ENCODE measurements at regions not wholly inside any gene's neighbourhood (a gene's known extent, or its start where the extent isn't known, plus 50 kb on each side); places are given as distances from the start of the nearest gene placed in this dataset.

DNA sequence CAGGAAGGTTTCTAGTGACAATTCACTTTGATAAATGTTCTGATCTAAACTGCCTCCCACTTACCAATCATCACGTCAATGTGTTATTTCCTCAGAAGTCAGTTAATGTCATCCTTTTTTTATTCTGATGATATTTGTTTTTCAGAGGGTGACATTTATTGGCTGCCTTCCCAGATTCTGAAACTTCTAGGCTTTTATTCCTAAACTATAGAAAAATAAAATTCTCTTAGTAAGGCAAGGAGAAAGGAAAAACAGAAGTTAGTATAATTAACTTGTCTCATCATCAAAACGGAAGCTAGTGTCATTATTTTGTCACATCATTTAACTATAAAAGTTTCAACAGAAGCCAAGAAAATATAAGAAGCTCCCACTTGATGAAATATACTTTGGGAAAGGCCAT is 100.0 kb upstream of the C3orf80 start:
- no peak for ATAC-seq (replicated peaks; ENCODE audit: extremely low read depth, poor library complexity, severe bottlenecking)
- H3K27me3 Mint-ChIP-seq: peaks cover 10% of the 10 kb centered on the region
- no peaks in the 10 kb centered on the region for H3K36me3 Mint-ChIP-seq (ENCODE audit: insufficient read depth)
- no peak for DNase-seq (ENCODE audit: low spot score in 2 of 2)
- H3K27ac Mint-ChIP-seq (ENCODE audit: low read depth): no peak overlapping the region
- no peak overlapping the region for H3K4me3 Mint-ChIP-seq
- no peaks in the 10 kb centered on the region for H3K9me3 Mint-ChIP-seq
- H3K4me1 Mint-ChIP-seq: peaks cover 9% of the 10 kb centered on the region

DNA sequence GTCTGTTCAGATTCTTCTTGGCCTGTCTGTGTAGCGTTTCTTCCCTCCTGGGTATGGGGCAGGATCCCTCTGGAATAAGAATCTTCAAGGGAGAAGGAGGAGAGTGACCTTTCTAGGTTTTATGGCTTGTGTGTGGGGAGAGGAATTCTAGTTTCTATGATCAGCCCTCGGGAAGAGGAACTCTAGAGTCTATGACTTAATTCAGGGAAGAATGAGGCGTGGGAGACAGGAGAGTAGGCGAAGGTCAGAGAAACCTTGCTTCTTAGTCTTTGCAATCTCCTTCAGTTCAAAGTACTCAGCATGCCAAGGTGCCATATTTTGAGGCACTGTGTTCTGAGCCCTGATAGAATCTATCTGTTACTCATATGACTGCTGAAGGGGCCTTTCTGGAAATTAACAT is 99.2 kb upstream of the C3orf80 start:
- ATAC-seq (replicated peaks; ENCODE audit: extremely low read depth, poor library complexity, severe bottlenecking): no peak
- H3K9me3 Mint-ChIP-seq: no peaks in the 10 kb centered on the region
- no peak for DNase-seq (ENCODE audit: low spot score in 2 of 2)
- peaks cover 9% of the 10 kb centered on the region for H3K4me1 Mint-ChIP-seq
- H3K27ac Mint-ChIP-seq (ENCODE audit: low read depth): no peak overlapping the region
- no peak overlapping the region for H3K4me3 Mint-ChIP-seq
- peaks cover 2% of the 10 kb centered on the region for H3K27me3 Mint-ChIP-seq
- H3K36me3 Mint-ChIP-seq (ENCODE audit: insufficient read depth): no peaks in the 10 kb centered on the region

DNA sequence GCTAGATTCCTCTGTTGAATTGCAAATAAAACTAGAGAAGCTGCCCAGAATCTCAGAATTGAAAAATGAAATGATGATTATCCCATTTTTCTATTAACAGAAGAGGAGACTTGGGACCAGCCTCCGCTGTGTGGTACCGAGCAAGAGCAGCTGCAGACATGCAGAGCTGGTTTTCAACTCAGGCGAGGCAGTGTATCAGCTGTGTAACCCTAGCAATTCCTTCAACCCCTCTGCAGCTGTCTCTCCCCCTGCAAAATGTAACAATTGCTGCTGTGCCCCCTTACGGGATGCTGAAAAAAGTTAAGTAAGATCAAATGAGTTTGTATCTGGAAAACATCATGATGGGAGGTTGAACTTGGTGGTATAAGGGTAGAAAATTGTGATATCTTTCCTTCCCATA is 98.5 kb upstream of the C3orf80 start:
- Mint-ChIP-seq H3K4me1 (peaks cover 9% of the 10 kb centered on the region), H3K27me3 (no peaks in the 10 kb centered on the region), H3K9me3 (no peaks in the 10 kb centered on the region), H3K4me3 (no peak overlapping the region), H3K27ac (ENCODE audit: low read depth) (no peak overlapping the region), H3K36me3 (ENCODE audit: insufficient read depth) (no peaks in the 10 kb centered on the region)
- ATAC-seq (replicated peaks; ENCODE audit: extremely low read depth, poor library complexity, severe bottlenecking): no peak
- DNase-seq (ENCODE audit: low spot score in 2 of 2): no peak

DNA sequence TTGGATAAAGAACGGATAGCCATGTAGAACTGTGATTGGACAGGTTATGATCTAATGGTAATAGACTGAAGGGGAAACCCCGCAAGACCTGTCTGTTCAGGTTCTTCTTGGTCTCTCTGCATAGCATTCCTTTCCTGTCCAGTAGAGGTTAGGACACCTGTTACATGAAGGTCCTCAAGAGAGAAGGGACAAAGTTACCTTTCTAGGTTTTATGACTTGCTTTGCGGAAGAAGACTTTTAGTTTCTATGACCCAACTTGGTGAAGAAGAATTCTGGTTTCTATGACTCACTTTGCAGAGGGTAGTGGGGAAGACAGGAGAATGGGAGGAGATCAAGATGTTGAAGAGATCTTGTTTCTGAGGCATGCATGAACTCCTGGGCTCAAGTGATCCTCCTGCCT is 97.9 kb upstream of the C3orf80 start:
- no peak for ATAC-seq (replicated peaks; ENCODE audit: extremely low read depth, poor library complexity, severe bottlenecking)
- Mint-ChIP-seq H3K27me3 (no peaks in the 10 kb centered on the region), H3K36me3 (ENCODE audit: insufficient read depth) (no peaks in the 10 kb centered on the region), H3K27ac (ENCODE audit: low read depth) (no peak overlapping the region), H3K9me3 (no peaks in the 10 kb centered on the region), H3K4me3 (no peak overlapping the region), H3K4me1 (peaks cover 9% of the 10 kb centered on the region)
- DNase-seq (ENCODE audit: low spot score in 2 of 2): no peak

DNA sequence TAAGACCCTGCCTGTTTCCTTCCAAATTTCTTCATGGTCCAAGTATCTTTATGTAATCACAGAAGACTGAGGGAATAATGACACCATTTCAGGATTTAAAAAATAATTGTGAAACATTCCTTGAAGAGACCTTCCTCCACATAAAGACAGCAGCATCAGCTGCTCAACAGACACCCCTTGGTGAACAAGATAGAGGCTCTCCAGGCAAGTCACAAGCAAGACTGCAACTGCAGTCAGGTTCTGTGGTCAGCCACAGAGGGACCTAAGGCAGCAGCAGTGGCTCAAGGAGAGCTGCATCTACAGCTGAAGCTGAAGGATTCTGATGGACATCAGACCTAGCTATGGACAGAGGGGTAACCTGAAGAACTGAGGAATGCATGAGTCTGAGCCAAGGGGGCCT is 97.2 kb upstream of the C3orf80 start:
- Mint-ChIP-seq H3K36me3 (ENCODE audit: insufficient read depth) (no peaks in the 10 kb centered on the region), H3K27me3 (no peaks in the 10 kb centered on the region), H3K27ac (ENCODE audit: low read depth) (no peak overlapping the region), H3K9me3 (no peaks in the 10 kb centered on the region), H3K4me1 (peaks cover 9% of the 10 kb centered on the region), H3K4me3 (no peak overlapping the region)
- ATAC-seq (replicated peaks; ENCODE audit: extremely low read depth, poor library complexity, severe bottlenecking) (no peak), DNase-seq (ENCODE audit: low spot score in 2 of 2) (no peak)

DNA sequence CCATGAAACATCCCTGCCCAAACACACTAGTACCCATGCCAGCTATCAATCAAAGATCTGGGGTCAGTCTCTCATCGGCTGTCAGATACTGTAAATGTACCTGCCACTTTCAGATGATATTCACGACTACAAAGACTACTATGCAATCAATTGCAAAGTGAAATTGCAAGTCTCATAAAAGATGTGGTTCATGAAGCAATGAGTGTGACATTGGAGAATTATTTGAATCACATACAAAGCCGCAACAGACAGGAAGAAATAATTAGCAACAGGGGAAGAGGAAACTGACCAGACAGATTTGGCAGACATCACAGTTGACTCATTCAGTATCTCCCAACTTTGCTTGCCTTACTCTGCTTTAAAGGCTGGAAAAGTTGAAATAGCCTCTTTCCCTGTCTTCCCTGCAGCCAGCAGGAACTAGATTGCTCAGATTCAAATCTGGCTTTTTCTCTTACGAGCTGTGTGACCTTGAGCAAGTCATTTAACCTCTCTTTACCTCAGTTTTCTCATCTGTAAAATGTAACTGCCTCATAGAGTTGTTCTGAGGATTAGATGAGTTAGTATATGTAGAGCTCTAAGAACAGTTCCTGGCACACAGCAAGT is 95.7 kb upstream of the C3orf80 start:
- Mint-ChIP-seq H3K27ac (ENCODE audit: low read depth) (no peak overlapping the region), H3K4me3 (no peak overlapping the region)
- ATAC-seq (replicated peaks; ENCODE audit: extremely low read depth, poor library complexity, severe bottlenecking): peak; percentile 24

DNA sequence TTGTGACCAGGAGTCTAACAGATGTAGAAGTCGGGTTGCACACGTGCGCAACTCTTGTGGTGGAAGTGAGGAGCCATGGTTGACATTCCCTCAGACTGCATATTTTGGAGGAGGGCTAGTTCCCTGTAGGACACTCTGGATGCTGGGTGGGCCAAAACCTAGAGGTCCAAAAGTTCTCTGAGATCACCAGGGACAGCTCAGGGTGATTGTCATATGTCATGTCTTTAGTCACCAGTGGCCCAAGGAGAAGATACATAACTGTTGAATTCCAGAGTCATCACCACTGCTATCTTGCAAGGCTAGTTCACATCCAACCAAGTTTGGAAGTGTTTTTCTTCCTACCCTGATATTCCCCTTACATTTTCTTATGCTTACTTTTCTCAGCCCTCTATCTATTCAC is 95.2 kb upstream of the C3orf80 start:
- no peak for ATAC-seq (replicated peaks; ENCODE audit: extremely low read depth, poor library complexity, severe bottlenecking)

More for the DNA sequence above, 95.7 kb upstream of the C3orf80 start:
- Mint-ChIP-seq H3K36me3 (ENCODE audit: insufficient read depth) (no peaks in the 10 kb centered on the region), H3K9me3 (no peaks in the 10 kb centered on the region), H3K4me1 (peaks cover 9% of the 10 kb centered on the region), H3K27me3 (no peaks in the 10 kb centered on the region)
- DNase-seq (ENCODE audit: low spot score in 2 of 2): no peak

DNA sequence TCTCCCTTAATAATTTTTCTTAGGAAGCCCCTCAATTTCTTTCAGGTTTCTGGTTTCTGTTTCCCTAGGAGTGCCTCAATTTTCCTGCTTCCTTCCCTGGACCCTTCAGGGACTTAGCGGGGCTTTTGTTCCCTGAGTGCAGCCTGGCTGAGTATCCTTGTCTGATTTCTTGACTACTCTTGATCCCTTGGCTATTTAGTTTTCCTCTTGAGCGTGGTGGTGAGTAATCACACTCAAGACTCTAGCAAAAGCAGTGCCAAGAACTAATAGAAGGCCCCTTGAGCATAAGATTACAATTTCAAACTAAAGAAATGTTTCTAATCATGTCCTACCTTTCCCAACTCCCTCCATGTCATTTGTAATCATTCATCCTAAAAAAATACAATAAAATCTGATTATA is 94.3 kb upstream of the C3orf80 start:
- Mint-ChIP-seq H3K36me3 (ENCODE audit: insufficient read depth) (peaks cover under 1% of the 10 kb centered on the region), H3K27ac (ENCODE audit: low read depth) (no peak overlapping the region), H3K9me3 (no peaks in the 10 kb centered on the region), H3K27me3 (no peaks in the 10 kb centered on the region), H3K4me1 (peaks cover 9% of the 10 kb centered on the region), H3K4me3 (no peak overlapping the region)
- DNase-seq (ENCODE audit: low spot score in 2 of 2): no peak
- ATAC-seq (replicated peaks; ENCODE audit: extremely low read depth, poor library complexity, severe bottlenecking): no peak

More for the DNA sequence above, 95.2 kb upstream of the C3orf80 start:
- Mint-ChIP-seq H3K27me3 (no peaks in the 10 kb centered on the region), H3K4me1 (peaks cover 9% of the 10 kb centered on the region), H3K9me3 (no peaks in the 10 kb centered on the region), H3K27ac (ENCODE audit: low read depth) (no peak overlapping the region), H3K36me3 (ENCODE audit: insufficient read depth) (no peaks in the 10 kb centered on the region), H3K4me3 (no peak overlapping the region)
- no peak for DNase-seq (ENCODE audit: low spot score in 2 of 2)

DNA sequence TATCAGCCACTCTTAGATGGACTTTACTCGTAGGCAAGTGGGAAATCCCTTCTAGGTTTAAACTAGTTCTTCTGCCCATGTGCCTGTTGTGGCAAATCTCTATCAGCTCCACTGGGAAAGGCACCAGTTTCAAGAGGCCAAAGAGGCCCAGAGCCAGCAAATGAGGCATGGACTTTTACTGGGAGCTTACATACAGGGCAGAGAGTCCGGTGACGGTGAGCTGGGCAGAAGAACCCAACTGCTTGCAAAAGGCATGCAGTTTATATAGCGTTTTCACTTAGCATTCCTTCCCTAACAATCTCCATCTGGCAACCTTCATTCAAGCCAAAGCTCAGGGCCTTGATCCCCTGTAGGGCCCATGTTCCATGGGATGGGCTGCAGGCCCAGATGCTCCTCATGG is 93.0 kb upstream of the C3orf80 start:
- Mint-ChIP-seq H3K4me1 (peaks cover 9% of the 10 kb centered on the region), H3K27ac (ENCODE audit: low read depth) (no peak overlapping the region), H3K27me3 (no peaks in the 10 kb centered on the region), H3K4me3 (no peak overlapping the region), H3K9me3 (no peaks in the 10 kb centered on the region), H3K36me3 (ENCODE audit: insufficient read depth) (peaks cover 2% of the 10 kb centered on the region)
- ATAC-seq (replicated peaks; ENCODE audit: extremely low read depth, poor library complexity, severe bottlenecking) (no peak), DNase-seq (ENCODE audit: low spot score in 2 of 2) (no peak)

DNA sequence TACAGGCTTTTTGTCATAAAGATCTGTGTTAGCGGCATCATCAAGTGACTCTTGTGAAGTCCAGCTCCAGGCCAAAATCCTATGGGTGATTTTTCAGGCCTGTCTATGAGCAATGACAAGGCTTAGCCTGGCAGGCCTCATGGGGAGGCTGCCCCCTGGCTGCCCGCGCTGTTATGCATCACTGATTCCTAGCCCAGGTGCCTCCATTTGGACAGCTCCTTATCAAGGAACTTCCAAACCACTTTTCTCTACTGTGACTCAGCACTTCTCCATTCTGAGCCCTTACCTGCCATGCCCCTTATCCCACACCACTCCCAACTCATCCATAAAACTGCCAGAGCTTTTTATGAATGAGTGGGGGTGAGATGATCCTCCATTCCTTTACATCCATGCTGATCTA is 91.5 kb upstream of the C3orf80 start:
- H3K4me3 Mint-ChIP-seq: no peak overlapping the region

DNA sequence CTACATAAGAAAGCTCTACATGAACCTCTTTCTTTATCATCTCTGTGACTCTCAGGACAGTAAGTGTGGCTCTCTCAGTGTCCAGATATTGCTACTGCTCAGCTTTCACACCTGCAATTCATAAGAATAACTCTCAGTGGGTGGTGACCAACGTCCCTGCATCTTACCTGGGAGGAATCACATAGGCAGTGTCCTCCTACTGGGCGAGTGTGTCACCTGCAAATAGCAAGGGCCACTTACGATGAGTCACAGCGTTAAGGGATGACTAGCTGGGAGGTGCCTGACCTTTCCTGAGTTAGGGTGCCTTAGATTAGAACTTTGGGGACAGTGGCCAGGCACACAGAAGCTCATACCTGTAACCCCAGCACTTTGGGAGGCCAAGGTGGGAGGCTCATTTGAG is 90.8 kb upstream of the C3orf80 start:
- Mint-ChIP-seq H3K4me3 (no peak overlapping the region), H3K27me3 (no peaks in the 10 kb centered on the region), H3K36me3 (ENCODE audit: insufficient read depth) (peaks cover 2% of the 10 kb centered on the region), H3K9me3 (no peaks in the 10 kb centered on the region), H3K27ac (ENCODE audit: low read depth) (no peak overlapping the region), H3K4me1 (peaks cover 7% of the 10 kb centered on the region)
- no peak for ATAC-seq (replicated peaks; ENCODE audit: extremely low read depth, poor library complexity, severe bottlenecking)
- DNase-seq (ENCODE audit: low spot score in 2 of 2): no peak

More for the DNA sequence above, 91.5 kb upstream of the C3orf80 start:
- Mint-ChIP-seq H3K36me3 (ENCODE audit: insufficient read depth) (peaks cover 2% of the 10 kb centered on the region), H3K27me3 (no peaks in the 10 kb centered on the region), H3K9me3 (no peaks in the 10 kb centered on the region), H3K4me1 (peaks cover 9% of the 10 kb centered on the region), H3K27ac (ENCODE audit: low read depth) (no peak overlapping the region)
- DNase-seq (ENCODE audit: low spot score in 2 of 2): no peak
- ATAC-seq (replicated peaks; ENCODE audit: extremely low read depth, poor library complexity, severe bottlenecking): no peak

DNA sequence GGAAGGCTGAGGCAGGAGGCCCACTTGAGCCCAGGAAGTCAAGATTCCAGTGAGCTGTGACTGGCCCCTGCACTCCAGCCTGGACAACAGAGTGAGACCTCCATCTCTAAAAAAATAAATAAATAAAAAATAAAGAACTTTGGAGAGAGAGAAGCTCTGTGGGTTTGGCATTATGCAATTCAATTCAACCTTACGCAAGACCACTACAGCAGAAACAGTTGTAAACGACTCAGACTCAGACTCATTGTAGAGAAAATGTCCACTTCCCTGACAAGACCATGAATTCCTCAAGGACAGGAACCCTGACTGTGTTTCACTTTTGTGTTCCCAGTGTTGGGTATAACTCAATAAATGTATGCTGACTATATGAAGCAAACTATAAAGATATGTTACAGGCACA is 90.3 kb upstream of the C3orf80 start:
- Mint-ChIP-seq H3K27ac (ENCODE audit: low read depth) (no peak overlapping the region), H3K4me1 (peaks cover 1% of the 10 kb centered on the region), H3K36me3 (ENCODE audit: insufficient read depth) (peaks cover 2% of the 10 kb centered on the region), H3K4me3 (no peak overlapping the region), H3K27me3 (no peaks in the 10 kb centered on the region), H3K9me3 (no peaks in the 10 kb centered on the region)
- ATAC-seq (replicated peaks; ENCODE audit: extremely low read depth, poor library complexity, severe bottlenecking) (no peak), DNase-seq (ENCODE audit: low spot score in 2 of 2) (no peak)

DNA sequence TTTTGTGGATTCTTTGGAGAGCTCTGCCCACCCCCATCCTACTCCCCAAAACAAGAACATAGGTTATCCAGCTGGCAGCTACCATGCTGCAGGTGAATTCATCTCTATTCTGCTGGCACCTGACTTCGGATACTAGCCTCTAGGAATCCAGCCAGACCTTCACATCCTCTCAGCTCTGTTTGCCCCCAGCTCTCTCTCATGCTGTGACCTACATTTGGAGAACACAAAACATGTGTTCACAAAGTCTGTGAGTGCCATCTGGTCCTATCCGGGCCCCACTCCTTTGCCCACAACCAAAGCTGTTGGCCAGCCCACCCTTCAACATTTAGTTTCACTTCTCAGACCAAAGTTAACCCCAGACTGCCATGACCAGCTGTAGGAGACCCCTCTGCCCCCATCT is 89.4 kb upstream of the C3orf80 start:
- H3K4me3 Mint-ChIP-seq: no peak overlapping the region
- H3K27ac Mint-ChIP-seq (ENCODE audit: low read depth): no peak overlapping the region

DNA sequence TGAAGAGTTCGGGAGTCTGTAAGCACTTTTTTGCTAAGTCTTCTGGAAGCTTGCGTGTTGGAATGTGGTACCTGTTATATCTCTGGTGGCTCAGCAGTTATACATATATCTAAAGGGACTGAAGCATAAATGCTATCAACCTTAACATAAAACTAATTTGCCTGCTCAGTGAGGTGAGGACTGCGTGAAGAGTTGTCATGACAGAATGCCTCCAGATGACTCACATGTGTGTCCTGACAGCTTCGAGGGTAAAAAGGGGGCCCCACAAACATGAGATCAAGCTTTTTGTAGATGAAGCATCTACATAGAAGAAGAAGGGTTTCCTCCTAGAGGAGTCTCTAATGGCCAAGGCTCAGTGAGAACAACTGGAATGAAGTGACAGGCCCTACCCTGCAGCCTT is 88.8 kb upstream of the C3orf80 start:
- Mint-ChIP-seq H3K27me3 (no peaks in the 10 kb centered on the region), H3K4me1 (no peaks in the 10 kb centered on the region), H3K4me3 (no peak overlapping the region), H3K36me3 (ENCODE audit: insufficient read depth) (peaks cover 2% of the 10 kb centered on the region), H3K9me3 (no peaks in the 10 kb centered on the region), H3K27ac (ENCODE audit: low read depth) (no peak overlapping the region)
- ATAC-seq (replicated peaks; ENCODE audit: extremely low read depth, poor library complexity, severe bottlenecking) (no peak), DNase-seq (ENCODE audit: low spot score in 2 of 2) (no peak)

More for the DNA sequence above, 89.4 kb upstream of the C3orf80 start:
- ATAC-seq (replicated peaks; ENCODE audit: extremely low read depth, poor library complexity, severe bottlenecking) (no peak), DNase-seq (ENCODE audit: low spot score in 2 of 2) (no peak)
- H3K27me3 Mint-ChIP-seq: no peaks in the 10 kb centered on the region
- H3K4me1 Mint-ChIP-seq: no peaks in the 10 kb centered on the region
- no peaks in the 10 kb centered on the region for H3K9me3 Mint-ChIP-seq
- peaks cover 2% of the 10 kb centered on the region for H3K36me3 Mint-ChIP-seq (ENCODE audit: insufficient read depth)
